Cardiac fibroblast (primary cell): ENCODE measurements at regions not wholly inside any gene's neighbourhood (a gene's known extent, or its start where the extent isn't known, plus 50 kb on each side); places are given as distances from the start of the nearest gene placed in this dataset.

ENCODE experiments used
- DNase-seq, 2 donors: peaks; one replicate each; pipeline versions ENCODE4 v3.0.0 to v3.0.0-alpha.2; 2010; ENCODE audit warnings: low read depth in 2 of 2
- H3K4me3 ChIP-seq, 2 donors: replicated peaks in 1 of 2; 1 replicate in 1 of 2; 2 replicates in 1 of 2; pipeline ENCODE4 v1.5.1; 2011; ENCODE audit warnings: low read depth in 2 of 2, low read length in 2 of 2, mild to moderate bottlenecking in 2 of 2, moderate library complexity in 1 of 2
- CTCF ChIP-seq: IDR thresholded peaks from one replicate; pipeline ENCODE4 v1.5.1; 2011; ENCODE audit warnings: low read depth, mild to moderate bottlenecking, low read length, inconsistent platforms

- DNase-seq, result no peak
- TF ChIP-seq CTCF, result no peak
- H3K4me3 ChIP-seq, result no peak overlapping the region
Measured at GRCh38 chr6:23327621-23328020, 758.3 kb downstream of the HDGFL1 start.

- no peak for DNase-seq
- no peak for TF ChIP-seq CTCF
- no peak overlapping the region for H3K4me3 ChIP-seq
Measured at GRCh38 chr6:23329086-23329485, 759.7 kb downstream of the HDGFL1 start.

- no peak for TF ChIP-seq CTCF
- no peak for DNase-seq
- no peak overlapping the region for H3K4me3 ChIP-seq
Measured at GRCh38 chr6:23330632-23331031, 761.3 kb downstream of the HDGFL1 start.

GRCh38 chr6:23334360-23334759 lies 765.0 kb downstream of the HDGFL1 start:
- TF ChIP-seq CTCF, result no peak
- DNase-seq, result no peak

GRCh38 chr6:23335894-23336293 lies 766.5 kb downstream of the HDGFL1 start:
- TF ChIP-seq CTCF, result no peak
- DNase-seq, result no peak
- H3K4me3 ChIP-seq, result no peak overlapping the region

More at GRCh38 chr6:23334360-23334759, 765.0 kb downstream of the HDGFL1 start:
- H3K4me3 ChIP-seq, result no peak overlapping the region

GRCh38 chr6:23339268-23339667 lies 769.9 kb downstream of the HDGFL1 start:
- DNase-seq, result no peak
- no peak for TF ChIP-seq CTCF

GRCh38 chr6:23340271-23340670 lies 770.9 kb downstream of the HDGFL1 start:
- H3K4me3 ChIP-seq, result no peak overlapping the region
- no peak for DNase-seq
- no peak for TF ChIP-seq CTCF

More at GRCh38 chr6:23339268-23339667, 769.9 kb downstream of the HDGFL1 start:
- H3K4me3 ChIP-seq, result no peak overlapping the region
